SW480 (cell line): ENCODE measurements at regions not wholly inside any gene's neighbourhood (a gene's known extent, or its start where the extent isn't known, plus 50 kb on each side); places are given as distances from the start of the nearest gene placed in this dataset.
"Not testable (repeated sequence)": the region's sequence is repeated elsewhere in the genome, so short reads cannot be mapped to it uniquely, and the experiment has no call there.

Experiments
- DNase-seq: peaks from one replicate; pipeline ENCODE4 v3.0.0-alpha.2; 2016; ENCODE audit warnings: low spot score

DNA sequence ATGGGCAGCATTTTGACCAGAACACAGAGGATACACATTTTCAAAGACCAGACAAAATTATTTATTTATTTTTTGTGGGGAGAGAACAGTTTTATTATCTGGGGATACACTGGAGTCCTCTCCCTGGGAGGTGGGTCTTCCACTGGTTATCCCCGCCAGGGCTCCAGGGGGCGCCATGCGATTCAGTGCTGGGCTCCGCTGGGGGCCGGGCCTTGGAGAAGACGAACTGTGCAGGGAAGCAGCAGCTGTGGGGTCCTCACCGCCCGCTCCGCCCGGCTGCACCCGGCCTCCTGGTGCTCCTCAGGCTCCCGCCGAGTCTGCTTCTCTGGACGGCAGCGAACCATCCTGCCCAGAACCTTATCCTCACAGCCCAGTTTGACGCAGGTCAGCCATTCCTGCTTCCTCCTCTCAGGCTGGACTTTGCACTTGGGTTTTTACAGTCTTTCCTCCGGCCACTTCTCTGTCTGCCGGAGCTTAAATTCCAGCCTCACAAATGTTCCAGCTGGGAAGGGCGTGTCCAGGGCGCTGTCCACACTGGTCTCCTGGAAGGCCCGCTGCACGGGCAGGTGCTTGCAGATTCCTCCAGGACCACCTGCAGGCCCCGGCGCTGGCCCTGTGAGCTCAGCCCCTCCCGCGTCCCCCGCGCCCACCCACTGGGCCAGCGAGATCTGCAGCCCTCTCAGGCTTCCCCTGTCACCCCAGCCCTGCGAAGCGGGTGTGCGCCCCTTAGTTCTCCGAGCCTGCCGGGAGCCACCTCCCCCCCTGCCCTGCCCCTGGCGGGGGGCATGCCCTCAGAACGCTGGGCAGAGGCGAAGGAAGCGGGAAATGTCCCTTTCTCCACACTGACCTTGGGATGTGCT is 1830.0 kb upstream of the DEFB115 start:
- peak; percentile 67 for DNase-seq

GRCh38 chr20:29430531-29430930 is 1826.9 kb upstream of the DEFB115 start:
- no peak for DNase-seq

GRCh38 chr20:29440721-29441120 is 1816.7 kb upstream of the DEFB115 start:
- not testable (repeated sequence) for DNase-seq

- peak; percentile 65 for DNase-seq
These were observed 1814.2 kb upstream of the DEFB115 start for GRCh38 chr20:29443206-29443781.

- DNase-seq: no peak
These were observed 1813.6 kb upstream of the DEFB115 start for GRCh38 chr20:29443819-29444218.

DNA sequence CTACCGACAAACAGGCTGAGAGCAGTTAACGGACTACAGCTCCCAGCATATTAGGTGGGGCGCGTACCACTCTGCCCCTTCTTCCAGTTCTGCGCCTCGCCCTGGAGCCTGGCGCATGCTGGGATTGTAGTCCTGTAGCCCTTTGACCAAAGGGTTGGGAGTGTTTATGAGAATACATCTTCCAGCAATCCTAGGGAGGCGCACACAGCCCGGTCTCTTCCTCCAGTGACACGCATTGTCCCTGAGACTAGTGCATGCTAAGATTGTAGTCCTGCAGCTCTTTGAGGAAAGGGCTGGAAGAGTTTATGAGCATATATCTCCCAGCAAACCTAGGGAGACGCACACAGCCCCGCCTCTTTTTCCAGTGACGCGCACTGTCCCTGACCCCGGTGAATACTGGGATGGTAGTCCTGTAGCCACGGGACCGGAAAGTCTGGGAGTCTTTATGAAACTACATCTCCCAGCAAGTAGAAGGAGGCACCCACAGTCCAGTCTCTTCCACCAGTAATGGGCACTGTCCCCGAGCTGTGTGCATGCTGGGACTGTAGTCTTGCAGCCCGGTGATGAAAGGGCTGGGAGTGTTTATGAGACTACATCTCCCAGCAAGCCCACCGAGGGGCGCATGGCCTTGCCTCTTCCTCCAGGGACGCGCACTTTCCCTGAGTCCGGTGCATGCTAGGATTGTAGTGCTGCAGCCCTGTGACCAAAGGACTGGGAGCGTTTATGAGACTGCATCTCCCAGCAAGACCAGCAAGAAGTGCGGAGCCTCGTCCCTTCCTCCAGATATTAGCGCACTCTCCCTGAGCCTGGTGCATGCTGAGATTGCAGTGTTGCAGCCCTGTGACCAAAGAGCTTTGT is 1812.2 kb upstream of the DEFB115 start:
- DNase-seq: peak; percentile 54

GRCh38 chr20:29447517-29448484 is 1809.7 kb upstream of the DEFB115 start:
- not testable (repeated sequence) for DNase-seq

GRCh38 chr20:29448806-29449470 is 1808.5 kb upstream of the DEFB115 start:
- no peak for DNase-seq

DNA sequence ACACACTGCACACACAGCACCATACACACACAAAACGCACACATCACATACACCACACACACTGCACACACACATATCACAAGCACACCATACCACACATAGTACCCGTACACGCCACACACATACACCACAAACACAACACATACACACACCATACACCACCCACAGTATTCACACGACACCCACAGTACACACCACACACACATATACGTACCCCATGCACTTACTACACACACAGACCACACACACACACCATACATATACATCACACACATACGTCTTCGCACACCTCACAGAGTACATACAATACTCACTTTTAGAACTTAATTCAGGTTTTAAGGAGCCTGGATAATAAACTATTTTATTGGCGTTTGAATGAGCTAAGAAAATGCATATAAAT is 1805.3 kb upstream of the DEFB115 start:
- DNase-seq: no peak

DNA sequence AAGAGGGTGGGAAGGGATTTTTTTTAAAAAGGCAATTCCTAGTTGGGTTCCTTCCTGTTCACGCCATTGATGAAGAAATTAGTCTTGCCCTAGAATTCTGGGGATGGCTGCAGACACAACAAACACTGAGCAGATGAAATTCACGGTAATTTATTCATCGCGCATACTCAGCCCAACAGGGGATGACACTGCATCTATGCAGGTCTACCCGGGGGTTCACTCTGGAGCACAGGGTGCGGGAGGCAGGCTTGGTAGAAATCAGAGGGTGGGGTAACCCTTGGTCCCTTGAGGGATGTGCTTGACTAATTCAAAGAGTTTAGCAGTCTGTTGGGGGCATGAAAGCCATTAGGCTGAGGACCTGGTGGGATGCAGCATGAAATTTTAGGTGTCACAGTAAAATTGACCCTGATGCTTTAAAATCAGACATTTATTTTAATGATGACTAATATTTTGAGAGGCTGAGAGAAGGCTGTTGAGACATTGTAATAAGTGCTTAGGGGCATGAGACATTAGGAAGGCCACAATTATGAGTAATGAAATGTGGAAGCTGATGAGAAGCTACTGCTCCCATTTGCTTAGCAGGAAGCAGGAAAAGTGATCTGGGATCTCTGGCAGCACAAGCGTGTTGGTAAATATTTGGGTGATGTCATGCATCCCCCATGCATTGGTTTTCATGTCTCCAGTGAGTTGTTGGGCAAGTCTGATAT is 1800.3 kb upstream of the DEFB115 start:
- not testable (repeated sequence) for DNase-seq

DNA sequence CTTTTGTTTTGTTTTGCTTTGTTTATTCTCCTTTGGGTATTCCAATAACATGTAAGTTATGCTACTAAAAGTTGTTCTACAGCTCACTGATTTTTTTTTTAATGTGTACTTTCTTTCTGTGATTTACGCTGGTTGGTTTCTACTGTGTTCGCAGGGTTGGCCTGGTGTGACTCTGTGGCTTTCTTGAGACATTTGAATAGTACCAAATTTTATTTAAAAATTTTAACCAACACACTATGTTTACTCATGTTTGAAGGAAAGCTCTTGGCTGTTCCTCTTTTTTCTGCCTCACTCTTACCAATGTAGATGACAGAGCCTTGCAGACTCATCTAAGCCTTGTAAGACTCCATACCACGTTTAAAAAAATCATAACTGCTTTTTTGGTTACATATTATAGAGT is 1784.9 kb upstream of the DEFB115 start:
- DNase-seq: no peak

GRCh38 chr20:29492840-29493239 is 1764.6 kb upstream of the DEFB115 start:
- DNase-seq: not testable (repeated sequence)

DNA sequence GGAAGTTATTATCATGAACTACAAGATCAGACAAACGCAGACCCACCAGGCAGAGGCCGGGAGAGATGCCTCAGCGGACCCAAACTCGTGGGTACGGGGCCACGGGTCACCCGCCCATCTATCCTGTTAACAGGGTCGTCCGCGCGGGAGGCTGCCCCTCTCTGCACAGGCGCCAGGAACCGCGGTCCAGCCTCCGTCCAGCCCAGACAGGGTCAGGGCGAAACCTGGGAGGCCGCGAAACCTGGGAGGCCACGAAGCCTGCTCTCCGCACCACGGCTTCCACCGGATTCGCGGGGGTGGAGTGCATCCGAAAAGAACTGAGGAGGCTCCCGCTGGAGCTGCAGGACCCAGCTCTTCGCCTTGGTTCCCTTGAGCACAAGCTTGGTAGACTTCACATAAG is 1760.7 kb upstream of the DEFB115 start:
- DNase-seq: not testable (repeated sequence)

- DNase-seq: no peak
These were observed 1760.2 kb upstream of the DEFB115 start for GRCh38 chr20:29497261-29497671.

GRCh38 chr20:29497684-29498083 is 1759.8 kb upstream of the DEFB115 start:
- DNase-seq: not testable (repeated sequence)

- not testable (repeated sequence) for DNase-seq
These were observed 1756.7 kb upstream of the DEFB115 start for GRCh38 chr20:29500738-29501137.

DNA sequence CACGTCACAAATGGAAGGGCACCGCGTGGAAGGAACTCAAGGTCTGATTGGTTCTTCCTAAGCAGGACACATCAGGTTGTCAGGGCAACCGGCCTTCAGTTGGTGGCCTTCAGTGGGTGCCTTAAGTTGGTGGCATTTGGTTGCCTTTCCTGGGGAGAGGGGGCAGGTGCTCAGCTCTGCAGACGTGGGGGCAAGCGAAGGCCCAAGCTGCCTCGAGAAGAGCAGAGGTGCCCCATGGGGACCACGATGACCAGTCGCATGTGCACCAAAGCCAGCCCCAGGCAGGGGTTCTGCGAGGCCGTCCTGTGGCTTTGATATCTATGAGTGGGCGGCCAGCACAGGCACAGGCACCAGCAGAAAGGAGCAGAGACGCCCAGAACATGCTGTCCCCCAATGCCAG is 1742.8 kb upstream of the DEFB115 start:
- DNase-seq: not testable (repeated sequence)

- not testable (repeated sequence) for DNase-seq
These were observed 1740.6 kb upstream of the DEFB115 start for GRCh38 chr20:29516847-29517246.

- peak; percentile 43 for DNase-seq
These were observed 1737.7 kb upstream of the DEFB115 start for GRCh38 chr20:29519610-29520241.
